ENCODE measurements at regions not wholly inside any gene's neighbourhood (a gene's known extent, or its start where the extent isn't known, plus 50 kb on each side); places are given as distances from the start of the nearest gene placed in this dataset.

GRCh38 chr15:85302271-85302670 lies 78.1 kb upstream of the AKAP13 start:
- Mint-ChIP-seq H3K4me3 (no peak overlapping the region), H3K9me3 (peaks cover 13% of the 10 kb centered on the region), H3K27ac (no peak overlapping the region), H3K27me3 (ENCODE audit: insufficient read depth) (no peaks in the 10 kb centered on the region), H3K36me3 (ENCODE audit: low read depth) (no peaks in the 10 kb centered on the region), H3K4me1 (peaks cover 9% of the 10 kb centered on the region)
- Histone ChIP-seq H3K9ac (ENCODE audit: extremely low read depth, low read length, poor library complexity, severe bottlenecking) (no peak overlapping the region), H3K4me1 (ENCODE audit: control insufficient read depth, insufficient read depth, low read length) (no peaks in the 10 kb centered on the region), H3K36me3 (ENCODE audit: control insufficient read depth, insufficient read depth, low read length) (no peaks in the 10 kb centered on the region), H3K27me3 (ENCODE audit: control insufficient read depth, insufficient read depth, low read length, poor library complexity, severe bottlenecking) (no peaks in the 10 kb centered on the region), H3K27ac (ENCODE audit: low read depth, low read length) (no peak overlapping the region), H3K9me3 (ENCODE audit: control insufficient read depth, low read length) (no peaks in the 10 kb centered on the region), H3K4me3 (ENCODE audit: low read length) (no peak overlapping the region)
- DNase-seq = no peak
- 80 to 86% methylated on average over 2 of the region's 2 CpGs for WGBS, 2 experiments (ENCODE audit: insufficient coverage in 1 of 2, insufficient read length in 1 of 2)
- TF ChIP-seq CTCF (conservative IDR thresholded peaks at IDR 0.05) = no peak

- H3K9ac ChIP-seq (ENCODE audit: extremely low read depth, low read length, poor library complexity, severe bottlenecking) = no peak overlapping the region
- Mint-ChIP-seq H3K4me1 (no peaks in the 10 kb centered on the region), H3K27ac (no peak overlapping the region), H3K36me3 (ENCODE audit: low read depth) (no peaks in the 10 kb centered on the region), H3K27me3 (ENCODE audit: insufficient read depth) (peaks cover 3% of the 10 kb centered on the region), H3K4me3 (no peak overlapping the region), H3K9me3 (peaks cover 16% of the 10 kb centered on the region)
- 70 to 96% methylated on average over 2 of the region's 2 CpGs for WGBS, 2 experiments (ENCODE audit: insufficient coverage in 1 of 2, insufficient read length in 1 of 2)
- no peaks in the 10 kb centered on the region for H3K27me3 ChIP-seq (ENCODE audit: control insufficient read depth, insufficient read depth, low read length, poor library complexity, severe bottlenecking)
- no peak for TF ChIP-seq CTCF (conservative IDR thresholded peaks at IDR 0.05)
- no peak for DNase-seq
- H3K27ac ChIP-seq (ENCODE audit: low read depth, low read length) = no peak overlapping the region
- no peak overlapping the region for H3K4me3 ChIP-seq (ENCODE audit: low read length)
- H3K36me3 ChIP-seq (ENCODE audit: control insufficient read depth, insufficient read depth, low read length) = no peaks in the 10 kb centered on the region
- no peaks in the 10 kb centered on the region for H3K9me3 ChIP-seq (ENCODE audit: control insufficient read depth, low read length)
- no peaks in the 10 kb centered on the region for H3K4me1 ChIP-seq (ENCODE audit: control insufficient read depth, insufficient read depth, low read length)
These were observed 75.4 kb upstream of the AKAP13 start for GRCh38 chr15:85305050-85305449.

GRCh38 chr15:85306946-85307686 lies 73.3 kb upstream of the AKAP13 start:
- Histone ChIP-seq H3K9me3 (ENCODE audit: control insufficient read depth, low read length) (no peaks in the 10 kb centered on the region), H3K9ac (ENCODE audit: extremely low read depth, low read length, poor library complexity, severe bottlenecking) (no peak overlapping the region), H3K36me3 (ENCODE audit: control insufficient read depth, insufficient read depth, low read length) (no peaks in the 10 kb centered on the region), H3K4me3 (ENCODE audit: low read length) (no peak overlapping the region), H3K27me3 (ENCODE audit: control insufficient read depth, insufficient read depth, low read length, poor library complexity, severe bottlenecking) (no peaks in the 10 kb centered on the region), H3K4me1 (ENCODE audit: control insufficient read depth, insufficient read depth, low read length) (no peaks in the 10 kb centered on the region), H3K27ac (ENCODE audit: low read depth, low read length) (no peak overlapping the region)
- no peak for DNase-seq
- WGBS, 2 experiments (ENCODE audit: insufficient coverage in 1 of 2, insufficient read length in 1 of 2) = 88 to 89% methylated on average over 5 of the region's 5 CpGs
- no peaks in the 10 kb centered on the region for H3K36me3 Mint-ChIP-seq (ENCODE audit: low read depth)
- no peak for TF ChIP-seq CTCF (conservative IDR thresholded peaks at IDR 0.05)
- H3K4me1 Mint-ChIP-seq = no peaks in the 10 kb centered on the region
- no peak overlapping the region for H3K4me3 Mint-ChIP-seq
- H3K9me3 Mint-ChIP-seq = peaks cover 16% of the 10 kb centered on the region
- peaks cover 7% of the 10 kb centered on the region for H3K27me3 Mint-ChIP-seq (ENCODE audit: insufficient read depth)
- H3K27ac Mint-ChIP-seq = no peak overlapping the region

All from endodermal cell (in vitro differentiated cells).